ENCODE measurements at regions not wholly inside any gene's neighbourhood (a gene's known extent, or its start where the extent isn't known, plus 50 kb on each side); places are given as distances from the start of the nearest gene placed in this dataset.

- TF ChIP-seq, protein P1, sequence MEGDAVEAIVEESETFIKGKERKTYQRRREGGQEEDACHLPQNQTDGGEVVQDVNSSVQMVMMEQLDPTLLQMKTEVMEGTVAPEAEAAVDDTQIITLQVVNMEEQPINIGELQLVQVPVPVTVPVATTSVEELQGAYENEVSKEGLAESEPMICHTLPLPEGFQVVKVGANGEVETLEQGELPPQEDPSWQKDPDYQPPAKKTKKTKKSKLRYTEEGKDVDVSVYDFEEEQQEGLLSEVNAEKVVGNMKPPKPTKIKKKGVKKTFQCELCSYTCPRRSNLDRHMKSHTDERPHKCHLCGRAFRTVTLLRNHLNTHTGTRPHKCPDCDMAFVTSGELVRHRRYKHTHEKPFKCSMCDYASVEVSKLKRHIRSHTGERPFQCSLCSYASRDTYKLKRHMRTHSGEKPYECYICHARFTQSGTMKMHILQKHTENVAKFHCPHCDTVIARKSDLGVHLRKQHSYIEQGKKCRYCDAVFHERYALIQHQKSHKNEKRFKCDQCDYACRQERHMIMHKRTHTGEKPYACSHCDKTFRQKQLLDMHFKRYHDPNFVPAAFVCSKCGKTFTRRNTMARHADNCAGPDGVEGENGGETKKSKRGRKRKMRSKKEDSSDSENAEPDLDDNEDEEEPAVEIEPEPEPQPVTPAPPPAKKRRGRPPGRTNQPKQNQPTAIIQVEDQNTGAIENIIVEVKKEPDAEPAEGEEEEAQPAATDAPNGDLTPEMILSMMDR (IDR thresholded peaks at IDR 0.05), result no peak
These were observed 522.3 kb downstream of the MAT2B start for GRCh38 chr5:164027738-164028137.

GRCh38 chr5:164038128-164038783, 532.8 kb downstream of the MAT2B start:
- Histone ChIP-seq H3K27ac (no peak overlapping the region), H3K4me1 (no peaks in the 10 kb centered on the region), H3K36me3 (no peaks in the 10 kb centered on the region), H3K27me3 (no peaks in the 10 kb centered on the region), H3K4me3 (no peak overlapping the region), H3K9me3 (no peaks in the 10 kb centered on the region)
- no peak for DNase-seq (ENCODE audit: low spot score)
- TF ChIP-seq, protein P1 (IDR thresholded peaks at IDR 0.05), result no peak

More at GRCh38 chr5:164027738-164028137, 522.3 kb downstream of the MAT2B start:
- Histone ChIP-seq H3K27ac (no peak overlapping the region), H3K36me3 (no peaks in the 10 kb centered on the region), H3K27me3 (no peaks in the 10 kb centered on the region), H3K9me3 (no peaks in the 10 kb centered on the region), H3K4me1 (no peaks in the 10 kb centered on the region), H3K4me3 (no peak overlapping the region)
- DNase-seq (ENCODE audit: low spot score), result no peak

DNA sequence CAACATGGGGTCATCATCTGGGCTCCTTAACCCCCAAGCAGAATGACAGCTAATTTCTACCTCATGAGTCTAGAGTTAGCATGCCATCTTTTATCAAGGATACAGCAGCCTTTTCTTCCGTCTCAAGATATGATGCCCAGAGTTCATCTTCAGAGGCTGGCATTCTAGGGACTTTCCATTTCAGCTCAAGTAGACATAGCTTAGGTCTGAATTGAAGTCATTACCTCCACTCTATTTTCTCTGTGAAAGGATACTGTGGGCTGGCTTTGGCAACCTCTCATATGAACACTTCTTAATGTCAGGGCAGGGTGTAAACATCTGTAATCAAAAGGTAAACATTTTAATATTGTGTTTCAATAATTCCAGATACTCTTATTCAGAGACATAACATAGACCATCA, 535.7 kb downstream of the MAT2B start:
- no peaks in the 10 kb centered on the region for H3K27me3 ChIP-seq
- H3K4me3 ChIP-seq, result no peak overlapping the region
- no peaks in the 10 kb centered on the region for H3K4me1 ChIP-seq
- H3K9me3 ChIP-seq, result no peaks in the 10 kb centered on the region
- H3K27ac ChIP-seq, result no peak overlapping the region
- no peak for DNase-seq (ENCODE audit: low spot score)
- no peaks in the 10 kb centered on the region for H3K36me3 ChIP-seq
- TF ChIP-seq, protein P1 (IDR thresholded peaks at IDR 0.05), result no peak

DNA sequence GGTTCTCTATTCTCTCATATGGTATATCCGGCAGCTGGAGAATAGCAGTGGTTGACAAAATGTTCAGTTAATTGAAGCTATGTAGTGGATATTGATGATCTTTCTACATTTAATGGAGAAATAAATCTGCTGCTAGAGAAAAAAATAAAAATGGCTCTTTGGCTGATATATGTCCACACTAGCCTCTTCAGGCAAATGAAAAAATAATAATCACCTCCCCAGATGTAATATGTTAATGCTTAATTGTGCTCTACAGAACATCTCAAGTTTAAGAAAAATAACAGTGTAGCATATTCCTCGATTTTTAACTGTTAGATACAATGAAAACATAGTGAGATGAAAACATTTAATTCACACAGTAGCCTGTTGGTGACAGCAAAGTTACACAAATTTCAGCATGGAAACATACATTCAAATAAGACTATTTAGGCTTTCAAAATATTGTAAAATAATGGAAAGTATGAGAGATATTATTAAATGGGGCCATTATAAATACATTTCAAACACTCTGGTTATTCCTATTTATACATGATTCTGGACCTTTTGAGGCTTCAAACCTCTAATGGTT, 543.0 kb downstream of the MAT2B start:
- H3K4me3 ChIP-seq, result no peak overlapping the region
- H3K27me3 ChIP-seq, result no peaks in the 10 kb centered on the region
- no peaks in the 10 kb centered on the region for H3K36me3 ChIP-seq
- no peak for DNase-seq (ENCODE audit: low spot score)
- H3K9me3 ChIP-seq, result no peaks in the 10 kb centered on the region
- H3K27ac ChIP-seq, result no peak overlapping the region
- no peaks in the 10 kb centered on the region for H3K4me1 ChIP-seq
- TF ChIP-seq, protein P1 (IDR thresholded peaks at IDR 0.05), result peak in 1 of 2 donors; percentile 45

- Histone ChIP-seq H3K9me3 (no peaks in the 10 kb centered on the region), H3K4me1 (no peaks in the 10 kb centered on the region), H3K4me3 (no peak overlapping the region), H3K36me3 (no peaks in the 10 kb centered on the region), H3K27ac (no peak overlapping the region), H3K27me3 (no peaks in the 10 kb centered on the region)
- no peak for DNase-seq (ENCODE audit: low spot score)
- TF ChIP-seq, protein P1 (IDR thresholded peaks at IDR 0.05), result no peak
These were observed 546.3 kb downstream of the MAT2B start for GRCh38 chr5:164051745-164052144.
